NCI-H146 treated with DMSO at 0.1 percent for 48 hours (cell line): ENCODE measurements at regions not wholly inside any gene's neighbourhood (a gene's known extent, or its start where the extent isn't known, plus 50 kb on each side); places are given as distances from the start of the nearest gene placed in this dataset.
A peak's percentile ranks its signal among the peaks of the same experiment; 100 is the strongest.
"Not testable (repeated sequence)": the region's sequence is repeated elsewhere in the genome, so short reads cannot be mapped to it uniquely, and the experiment has no call there.

Experiments used
- DNase-seq: peaks from one replicate; lab custom pipeline; 2025; ENCODE audit not compliant: unreplicated experiment; lab: John Stamatoyannopoulos, UW

DNA sequence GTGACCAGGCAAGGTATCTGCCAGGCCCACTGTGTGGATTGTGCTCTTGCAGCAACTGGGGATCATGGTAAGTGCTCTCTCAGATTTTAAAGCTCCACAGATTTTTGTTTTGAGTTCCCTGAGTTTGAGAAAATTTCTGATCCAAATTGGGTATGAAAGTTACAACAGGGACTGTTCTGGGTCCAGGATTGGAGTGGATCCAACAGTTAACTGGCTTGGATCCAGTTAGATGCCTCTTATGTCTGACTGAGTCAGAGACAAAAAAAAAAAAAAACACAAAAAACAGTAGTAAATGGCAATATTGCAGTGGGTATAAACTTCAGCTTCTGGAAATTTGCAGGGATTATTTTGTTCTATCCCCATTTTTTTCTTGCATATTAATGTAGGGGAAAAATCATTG is 598.8 kb downstream of the C12orf50 start:
- DNase-seq: no peak

DNA sequence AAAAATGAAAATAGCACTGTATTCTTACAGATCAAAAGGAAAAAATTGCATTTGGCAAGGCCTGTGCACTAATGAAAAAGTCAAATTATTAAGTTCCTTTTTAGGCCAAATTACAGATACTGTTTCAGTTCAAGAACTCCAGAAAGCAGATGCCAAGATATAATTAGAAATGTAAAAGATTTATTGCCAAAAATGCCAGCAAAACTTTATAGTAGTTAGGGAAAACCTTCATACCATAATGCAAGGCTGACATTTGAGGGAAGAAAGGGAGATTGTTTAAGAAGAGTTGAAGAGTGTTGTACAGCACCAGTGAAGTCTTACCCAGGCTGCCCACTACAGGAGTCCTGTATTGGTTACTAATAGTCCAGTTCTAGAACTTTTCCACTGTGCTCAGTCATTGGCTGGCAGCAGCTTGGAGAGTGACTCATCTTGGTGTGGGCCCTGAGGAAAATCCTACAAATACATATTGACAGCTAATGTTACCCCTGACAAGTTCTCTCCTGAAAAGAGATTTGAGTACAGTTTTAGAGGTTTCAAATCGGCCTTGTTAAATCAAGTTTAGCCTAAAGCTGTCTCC is 600.4 kb downstream of the C12orf50 start:
- DNase-seq: no peak

DNA sequence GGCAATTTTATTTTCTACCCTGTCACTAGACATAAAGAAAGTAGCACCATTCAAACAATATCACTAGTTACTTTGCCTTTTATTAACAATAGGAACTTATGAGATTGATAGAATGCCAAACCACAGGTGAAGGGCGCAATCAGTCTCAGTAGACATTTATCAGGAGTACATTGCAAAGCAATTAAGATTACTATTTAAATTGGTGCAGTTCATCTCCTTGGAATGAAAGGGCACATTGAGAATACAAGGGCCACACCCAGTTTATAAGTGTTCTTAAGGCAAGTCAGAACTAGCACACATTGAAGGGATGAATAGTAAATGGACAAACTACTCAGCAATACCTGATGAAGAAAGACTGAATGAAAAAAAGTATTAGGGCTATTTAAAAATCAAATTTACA is 601.4 kb downstream of the C12orf50 start:
- DNase-seq: no peak

DNA sequence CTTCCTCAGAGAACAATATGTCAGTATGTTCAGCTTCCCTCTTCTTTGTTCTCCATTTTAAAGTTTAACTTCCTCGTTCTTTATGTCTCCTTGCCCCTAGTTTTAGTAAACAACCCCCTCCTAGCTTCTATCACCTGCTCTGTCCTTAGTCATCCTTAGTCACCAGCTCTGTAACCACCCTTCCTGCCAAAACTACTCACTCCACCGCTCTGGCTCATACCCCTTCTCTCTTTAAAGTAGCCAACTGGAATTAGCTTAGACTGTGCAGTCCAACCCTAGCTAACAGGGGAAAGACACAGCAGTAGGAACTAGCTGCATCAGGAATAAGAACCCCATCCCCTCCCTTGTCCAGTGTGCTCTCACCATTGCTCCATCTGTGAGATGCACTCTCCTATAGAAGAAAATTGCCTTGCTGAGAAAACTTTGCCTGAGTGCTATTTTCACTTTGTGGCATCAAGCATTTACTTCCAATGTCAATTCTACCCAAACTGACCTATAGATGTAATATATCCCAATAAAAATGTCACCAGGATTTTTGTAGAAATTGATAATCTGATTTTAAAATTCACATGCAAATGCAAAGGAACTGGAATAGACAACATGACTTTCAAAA is 603.2 kb downstream of the C12orf50 start:
- no peak for DNase-seq

- not testable (repeated sequence) for DNase-seq
Measured at GRCh38 chr12:87421233-87421632, 608.0 kb downstream of the C12orf50 start.

DNA sequence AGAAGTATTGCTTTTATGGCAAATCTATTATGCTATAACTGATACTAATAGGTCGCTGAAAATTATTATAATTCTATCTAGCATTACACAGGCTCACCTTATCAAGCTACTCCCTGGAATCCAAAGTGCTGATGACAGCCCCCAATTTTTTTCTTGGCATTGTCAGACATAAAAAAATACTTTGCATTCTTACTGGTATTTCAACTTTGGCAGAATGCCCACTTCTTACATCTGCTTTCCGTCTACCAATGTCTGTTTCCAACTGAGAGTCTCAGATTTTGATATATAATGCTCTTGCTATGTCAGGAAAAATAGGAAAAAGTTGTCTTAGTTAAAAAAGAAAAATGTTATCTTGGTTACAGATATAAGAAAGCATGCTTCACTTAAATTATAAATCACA is 615.4 kb downstream of the C12orf50 start:
- DNase-seq: no peak

GRCh38 chr12:87406926-87407325 is 622.3 kb downstream of the C12orf50 start:
- DNase-seq: no peak

DNA sequence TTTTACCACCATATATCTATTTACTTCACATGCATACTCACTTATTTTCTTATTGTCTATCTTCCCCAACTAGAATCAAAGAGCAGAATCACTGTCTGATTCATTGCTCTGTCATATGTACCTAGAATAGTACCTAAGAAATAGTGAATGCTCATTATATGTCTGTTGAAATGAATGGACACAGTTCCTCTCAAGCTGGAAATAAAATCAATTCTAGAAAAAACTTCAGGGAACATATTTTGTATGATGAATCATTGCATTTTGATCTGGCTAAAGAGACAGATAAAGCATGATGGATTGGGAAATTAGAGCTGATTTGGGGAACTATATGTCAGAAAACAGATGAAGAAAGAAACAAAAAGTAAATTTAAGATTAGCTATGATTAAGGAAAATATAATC is 623.3 kb downstream of the C12orf50 start:
- no peak for DNase-seq

GRCh38 chr12:87394168-87394567 is 635.0 kb downstream of the C12orf50 start:
- DNase-seq: not testable (repeated sequence)

GRCh38 chr12:87388376-87388775 is 640.8 kb downstream of the C12orf50 start:
- no peak for DNase-seq

GRCh38 chr12:87385322-87385721 is 643.9 kb downstream of the C12orf50 start:
- DNase-seq: no peak

GRCh38 chr12:87384226-87384625 is 645.0 kb downstream of the C12orf50 start:
- DNase-seq: no peak

- DNase-seq: no peak
Measured at GRCh38 chr12:87383680-87384079, 645.5 kb downstream of the C12orf50 start.

- peak; percentile 75 for DNase-seq
Measured at GRCh38 chr12:87382959-87383566, 646.1 kb downstream of the C12orf50 start.

GRCh38 chr12:87382436-87382835 is 646.8 kb downstream of the C12orf50 start:
- DNase-seq: no peak

- no peak for DNase-seq
Measured at GRCh38 chr12:87381742-87382141, 647.5 kb downstream of the C12orf50 start.

DNA sequence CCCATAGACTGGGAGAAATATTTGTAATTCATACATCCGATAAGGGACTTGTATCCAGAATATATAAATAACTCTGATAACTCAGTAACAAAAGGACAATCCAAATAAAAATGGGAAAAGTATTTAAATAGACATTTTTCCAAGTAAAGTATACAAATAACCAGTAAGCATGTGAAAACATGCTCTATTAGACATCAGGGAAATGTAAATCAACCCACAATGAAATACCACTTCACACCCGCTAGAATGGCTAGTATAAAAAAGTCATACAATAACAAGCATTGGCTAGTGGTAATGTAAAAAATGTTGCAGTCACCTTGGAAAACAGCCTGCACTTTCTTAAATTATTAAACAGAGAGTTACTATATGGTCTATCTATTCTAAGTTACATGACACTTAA is 650.7 kb downstream of the C12orf50 start:
- no peak for DNase-seq

- DNase-seq: no peak
Measured at GRCh38 chr12:87376722-87377121, 652.5 kb downstream of the C12orf50 start.

DNA sequence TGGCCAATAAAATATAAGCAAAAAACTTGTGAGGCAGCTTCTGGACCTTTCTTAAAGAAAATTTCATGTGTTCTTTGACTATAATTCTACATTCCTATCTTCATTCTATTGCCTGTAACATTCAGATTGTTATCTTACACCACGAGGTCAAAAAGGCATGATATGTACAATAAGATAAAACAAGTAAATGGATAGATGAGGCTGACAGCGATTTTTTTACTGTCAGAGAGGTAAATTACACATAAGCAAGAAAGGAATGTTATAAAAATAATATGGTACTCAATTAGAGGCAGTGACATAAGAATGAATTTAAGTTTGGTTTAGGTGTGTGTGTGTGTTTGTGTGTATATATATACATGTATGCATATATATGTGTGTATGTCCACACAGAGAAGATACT is 660.0 kb downstream of the C12orf50 start:
- no peak for DNase-seq

GRCh38 chr12:87368259-87368658 is 660.9 kb downstream of the C12orf50 start:
- peak; percentile 91 for DNase-seq

GRCh38 chr12:87365423-87365822 is 663.8 kb downstream of the C12orf50 start:
- DNase-seq: no peak

DNA sequence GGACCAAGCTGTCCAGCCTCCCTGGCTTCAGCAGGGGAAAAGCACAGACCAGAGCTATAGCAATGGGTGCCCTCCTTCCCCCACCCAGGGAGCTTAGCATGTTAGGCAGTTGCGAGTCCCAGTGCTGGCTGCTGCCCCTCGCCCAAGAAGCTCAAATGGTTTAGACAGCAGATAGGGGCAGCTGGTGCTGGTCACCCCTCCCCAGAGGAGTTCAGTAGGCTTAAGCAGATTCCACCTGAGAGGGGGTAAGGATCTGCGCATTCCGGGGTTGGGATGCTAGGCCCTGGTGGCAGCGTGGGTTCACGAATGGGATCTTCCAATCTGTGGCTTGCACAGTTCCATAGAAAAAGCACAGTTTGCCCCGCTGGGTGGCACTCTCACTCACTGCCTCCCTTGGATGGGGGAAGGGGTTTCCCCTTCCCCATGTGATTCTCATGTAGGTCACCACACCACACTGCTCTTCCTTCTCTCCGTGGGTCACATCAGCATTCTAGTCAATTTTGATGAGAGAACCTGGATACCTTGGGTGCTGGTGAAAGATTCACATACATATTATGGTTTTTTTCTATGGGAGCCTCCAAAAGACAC is 665.6 kb downstream of the C12orf50 start:
- no peak for DNase-seq
